HepG2 (cell line): ENCODE measurements at regions not wholly inside any gene's neighbourhood (a gene's known extent, or its start where the extent isn't known, plus 50 kb on each side); places are given as distances from the start of the nearest gene placed in this dataset.

Experiments used
- AKNA ChIP-seq: sonication (generic); formaldehyde crosslinking; IDR thresholded peaks from 2 replicates; pipeline ENCODE4 v1.4.0; 2020; ENCODE audit warnings: missing genetic modification reagents, borderline replicate concordance
- CBFB ChIP-seq: sonication (generic); formaldehyde crosslinking; IDR thresholded peaks from 2 replicates; pipeline ENCODE4 v1.4.0; 2020; ENCODE audit warnings: missing genetic modification reagents
- EHMT2 ChIP-seq: fragments of 200-600 bp; sonication (generic); IDR thresholded peaks from 2 replicates; pipeline ENCODE4 v1.7.0; 2017; ENCODE audit warnings: antibody characterized with exemption, low read depth, low read length, borderline replicate concordance
- HMGA1 ChIP-seq: sonication (generic); formaldehyde crosslinking; conservative IDR thresholded peaks from 2 replicates; pipeline ENCODE4 v1.4.0; 2020; ENCODE audit warnings: missing genetic modification reagents
- KDM1A ChIP-seq: IDR thresholded peaks from 2 replicates; pipeline ENCODE4 v1.6.1; 2016; ENCODE audit warnings: missing compliant biosample characterization
- POLR2AphosphoS5 ChIP-seq: IDR thresholded peaks from 2 replicates; pipeline ENCODE4 v1.6.1; 2012; ENCODE audit warnings: low read depth, low read length
- REPIN1 ChIP-seq: sonication (generic); formaldehyde crosslinking; IDR thresholded peaks from 2 replicates; pipeline ENCODE4 v1.8.0; 2022; ENCODE audit warnings: missing genetic modification reagents, low read depth, mild to moderate bottlenecking, borderline replicate concordance
- REST ChIP-seq, 2 experiments: IDR thresholded peaks; 2 replicates each; pipeline ENCODE4 v1.6.1; 2011 to 2012; ENCODE audit warnings: low read length in 2 of 2, borderline replicate concordance in 1 of 2, low read depth in 1 of 2, mild to moderate bottlenecking in 1 of 2, moderate library complexity in 1 of 2
- SIN3B ChIP-seq: fragments of 150-350 bp; IDR thresholded peaks from 2 replicates; pipeline ENCODE4 v1.6.1; 2014; ENCODE audit warnings: low read length
- TOE1 ChIP-seq: sonication (generic); formaldehyde crosslinking; IDR thresholded peaks from 2 replicates; pipeline ENCODE4 v1.4.0; 2020; ENCODE audit warnings: mild to moderate bottlenecking, missing genetic modification reagents
- ZNF350 ChIP-seq: sonication (generic); formaldehyde crosslinking; IDR thresholded peaks from 2 replicates; pipeline ENCODE4 v1.4.0; 2020; ENCODE audit warnings: mild to moderate bottlenecking, low read depth, missing genetic modification reagents, borderline replicate concordance
- ZNF777 ChIP-seq: sonication (generic); formaldehyde crosslinking; IDR thresholded peaks from 2 replicates; pipeline ENCODE4 v1.4.0; 2020; ENCODE audit warnings: missing genetic modification reagents
- TF ChIP-seq, protein P1 (sequence below): sonication (generic); formaldehyde crosslinking; IDR thresholded peaks from 2 replicates; pipeline ENCODE4 v1.4.0; 2020; ENCODE audit warnings: missing genetic modification reagents

- TF ChIP-seq TOE1 (CRISPR knock-in tag) (no peak), REST (IDR thresholded peaks at IDR 0.05; ENCODE audit: borderline replicate concordance in 1 of 2, low read depth in 1 of 2, low read length in 2 of 2) (no peak), ZNF777 (CRISPR knock-in tag) (no peak), ZNF350 (CRISPR knock-in tag) (no peak), REPIN1 (no peak), POLR2AphosphoS5 (no peak), CBFB (CRISPR knock-in tag) (no peak), HMGA1 (CRISPR knock-in tag) (no peak), EHMT2 (no peak), AKNA (CRISPR knock-in tag) (no peak), KDM1A (no peak), SIN3B (no peak)
- TF ChIP-seq, protein P1, sequence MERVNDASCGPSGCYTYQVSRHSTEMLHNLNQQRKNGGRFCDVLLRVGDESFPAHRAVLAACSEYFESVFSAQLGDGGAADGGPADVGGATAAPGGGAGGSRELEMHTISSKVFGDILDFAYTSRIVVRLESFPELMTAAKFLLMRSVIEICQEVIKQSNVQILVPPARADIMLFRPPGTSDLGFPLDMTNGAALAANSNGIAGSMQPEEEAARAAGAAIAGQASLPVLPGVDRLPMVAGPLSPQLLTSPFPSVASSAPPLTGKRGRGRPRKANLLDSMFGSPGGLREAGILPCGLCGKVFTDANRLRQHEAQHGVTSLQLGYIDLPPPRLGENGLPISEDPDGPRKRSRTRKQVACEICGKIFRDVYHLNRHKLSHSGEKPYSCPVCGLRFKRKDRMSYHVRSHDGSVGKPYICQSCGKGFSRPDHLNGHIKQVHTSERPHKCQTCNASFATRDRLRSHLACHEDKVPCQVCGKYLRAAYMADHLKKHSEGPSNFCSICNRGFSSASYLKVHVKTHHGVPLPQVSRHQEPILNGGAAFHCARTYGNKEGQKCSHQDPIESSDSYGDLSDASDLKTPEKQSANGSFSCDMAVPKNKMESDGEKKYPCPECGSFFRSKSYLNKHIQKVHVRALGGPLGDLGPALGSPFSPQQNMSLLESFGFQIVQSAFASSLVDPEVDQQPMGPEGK = no peak
Observed at GRCh38 chr17:55897301-55897700, 146.4 kb downstream of the PCTP start.
